ENCODE measurements at regions not wholly inside any gene's neighbourhood (a gene's known extent, or its start where the extent isn't known, plus 50 kb on each side); places are given as distances from the start of the nearest gene placed in this dataset.

DNA sequence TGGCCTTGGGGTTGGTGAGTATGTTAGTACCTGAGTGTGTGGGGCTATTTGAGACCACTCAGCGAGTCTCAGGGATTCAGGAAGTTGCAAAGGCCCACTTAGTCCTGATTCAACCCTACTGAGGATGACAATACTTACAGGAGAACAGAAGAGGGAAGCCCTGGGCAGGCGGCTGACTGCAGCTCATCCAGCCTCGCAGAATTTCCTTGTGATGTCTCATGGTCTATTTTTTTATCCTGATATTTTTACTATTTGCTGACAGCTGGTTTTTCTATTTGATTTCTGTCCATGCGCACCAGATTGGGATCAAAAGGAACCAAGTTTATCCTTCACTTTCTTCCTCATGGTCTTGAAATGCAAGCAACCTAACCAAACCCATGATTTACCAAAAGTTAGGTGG, 201.8 kb upstream of the LNX1 start:
- no peak for TF ChIP-seq CTCF (IDR thresholded peaks at IDR 0.05; ENCODE audit: low read depth, low read length, missing control alignments)
- no peak for DNase-seq (ENCODE audit: low read depth)
- H3K4me3 ChIP-seq (ENCODE audit: low read depth, low read length) = no peak overlapping the region

GRCh38 chr4:53790286-53790685, 199.0 kb upstream of the LNX1 start:
- TF ChIP-seq CTCF (IDR thresholded peaks at IDR 0.05; ENCODE audit: low read depth, low read length, missing control alignments) = no peak
- no peak overlapping the region for H3K4me3 ChIP-seq (ENCODE audit: low read depth, low read length)

GRCh38 chr4:53788621-53789020, 197.3 kb upstream of the LNX1 start:
- no peak for DNase-seq (ENCODE audit: low read depth)
- H3K4me3 ChIP-seq (ENCODE audit: low read depth, low read length) = no peak overlapping the region
- no peak for TF ChIP-seq CTCF (IDR thresholded peaks at IDR 0.05; ENCODE audit: low read depth, low read length, missing control alignments)

More at GRCh38 chr4:53790286-53790685, 199.0 kb upstream of the LNX1 start:
- no peak for DNase-seq (ENCODE audit: low read depth)

GRCh38 chr4:53788011-53788410, 196.7 kb upstream of the LNX1 start:
- no peak for DNase-seq (ENCODE audit: low read depth)
- H3K4me3 ChIP-seq (ENCODE audit: low read depth, low read length) = no peak overlapping the region
- TF ChIP-seq CTCF (IDR thresholded peaks at IDR 0.05; ENCODE audit: low read depth, low read length, missing control alignments) = no peak

GRCh38 chr4:53786632-53787031, 195.3 kb upstream of the LNX1 start:
- no peak overlapping the region for H3K4me3 ChIP-seq (ENCODE audit: low read depth, low read length)
- no peak for DNase-seq (ENCODE audit: low read depth)

GRCh38 chr4:53785996-53786395, 194.7 kb upstream of the LNX1 start:
- H3K4me3 ChIP-seq (ENCODE audit: low read depth, low read length) = no peak overlapping the region
- DNase-seq (ENCODE audit: low read depth) = no peak
- TF ChIP-seq CTCF (IDR thresholded peaks at IDR 0.05; ENCODE audit: low read depth, low read length, missing control alignments) = no peak

More at GRCh38 chr4:53786632-53787031, 195.3 kb upstream of the LNX1 start:
- TF ChIP-seq CTCF (IDR thresholded peaks at IDR 0.05; ENCODE audit: low read depth, low read length, missing control alignments) = no peak

GRCh38 chr4:53784112-53784511, 192.8 kb upstream of the LNX1 start:
- H3K4me3 ChIP-seq (ENCODE audit: low read depth, low read length) = no peak overlapping the region
- no peak for TF ChIP-seq CTCF (IDR thresholded peaks at IDR 0.05; ENCODE audit: low read depth, low read length, missing control alignments)
- DNase-seq (ENCODE audit: low read depth) = no peak
